NCI-H1092 (cell line): ENCODE measurements at regions not wholly inside any gene's neighbourhood (a gene's known extent, or its start where the extent isn't known, plus 50 kb on each side); places are given as distances from the start of the nearest gene placed in this dataset.

Experiments
- DNase-seq: peaks from one replicate; lab custom pipeline; 2025; lab: John Stamatoyannopoulos, UW

DNA sequence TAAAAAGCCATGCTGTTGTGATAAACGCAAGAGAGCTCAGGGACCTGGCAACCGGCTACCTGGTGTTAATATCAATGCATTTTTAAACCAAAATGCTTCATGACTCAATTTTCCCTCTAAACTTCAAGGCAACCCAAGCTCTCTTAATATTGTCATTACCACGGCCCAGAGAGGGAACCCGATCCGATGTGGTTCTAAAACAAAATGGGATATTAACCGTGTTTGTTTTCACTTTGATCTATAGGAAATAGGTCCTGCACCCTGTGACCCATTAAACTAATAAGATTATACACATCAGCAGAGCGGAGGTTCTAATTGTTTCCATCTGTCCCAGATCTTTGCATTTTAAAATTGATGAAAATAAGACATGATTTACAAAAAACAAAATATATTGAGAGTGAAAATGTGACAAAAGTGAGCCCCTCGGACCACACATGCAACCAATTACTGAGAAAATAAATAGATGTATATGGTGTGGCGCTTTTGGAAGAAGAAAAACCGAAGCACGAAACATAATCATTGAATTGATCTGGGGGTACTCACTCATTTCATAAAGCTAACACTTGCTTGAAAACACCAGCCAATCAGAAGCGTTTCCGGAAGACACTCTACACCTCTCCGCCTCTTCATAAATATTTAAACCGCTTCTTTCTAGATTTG, 290.3 kb upstream of the NFE2L3 start:
- peak; percentile 62 for DNase-seq

DNA sequence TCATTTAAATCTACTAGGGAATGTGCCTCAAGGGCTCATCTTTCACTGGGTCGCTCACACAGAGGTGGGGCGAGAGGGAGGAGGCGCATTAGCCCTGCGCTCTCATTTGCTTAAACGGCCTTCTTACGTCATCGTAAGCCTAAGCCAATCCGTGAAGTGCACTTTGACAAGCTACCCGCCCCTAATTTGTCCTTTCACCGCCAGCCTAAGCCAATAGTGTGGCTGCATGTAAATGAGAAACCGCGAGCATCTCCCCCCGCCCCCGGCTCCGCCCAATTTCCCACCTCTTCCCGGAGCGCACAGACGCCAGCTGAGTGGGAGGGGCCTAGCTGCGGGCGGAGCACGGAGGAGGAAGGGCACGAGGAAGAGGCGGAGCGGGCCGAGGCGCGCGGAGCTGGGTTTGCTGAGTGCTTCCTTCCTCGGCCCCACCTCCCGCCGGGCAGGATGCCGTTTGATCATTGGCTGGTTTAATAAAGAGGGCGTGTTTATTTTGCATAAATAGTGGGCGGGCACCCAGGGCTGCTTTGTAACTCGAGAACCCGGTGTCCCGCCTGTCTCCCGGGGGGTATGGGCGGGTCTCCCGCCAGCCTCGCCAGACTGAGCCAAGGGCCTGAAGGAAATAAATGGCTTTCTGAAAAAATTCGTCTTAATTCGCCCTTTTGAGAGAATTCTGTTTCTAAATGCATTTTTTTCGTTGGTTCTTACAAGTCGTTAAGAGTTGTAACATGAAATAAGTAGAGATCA, 289.6 kb upstream of the NFE2L3 start:
- DNase-seq = peak; percentile 100

DNA sequence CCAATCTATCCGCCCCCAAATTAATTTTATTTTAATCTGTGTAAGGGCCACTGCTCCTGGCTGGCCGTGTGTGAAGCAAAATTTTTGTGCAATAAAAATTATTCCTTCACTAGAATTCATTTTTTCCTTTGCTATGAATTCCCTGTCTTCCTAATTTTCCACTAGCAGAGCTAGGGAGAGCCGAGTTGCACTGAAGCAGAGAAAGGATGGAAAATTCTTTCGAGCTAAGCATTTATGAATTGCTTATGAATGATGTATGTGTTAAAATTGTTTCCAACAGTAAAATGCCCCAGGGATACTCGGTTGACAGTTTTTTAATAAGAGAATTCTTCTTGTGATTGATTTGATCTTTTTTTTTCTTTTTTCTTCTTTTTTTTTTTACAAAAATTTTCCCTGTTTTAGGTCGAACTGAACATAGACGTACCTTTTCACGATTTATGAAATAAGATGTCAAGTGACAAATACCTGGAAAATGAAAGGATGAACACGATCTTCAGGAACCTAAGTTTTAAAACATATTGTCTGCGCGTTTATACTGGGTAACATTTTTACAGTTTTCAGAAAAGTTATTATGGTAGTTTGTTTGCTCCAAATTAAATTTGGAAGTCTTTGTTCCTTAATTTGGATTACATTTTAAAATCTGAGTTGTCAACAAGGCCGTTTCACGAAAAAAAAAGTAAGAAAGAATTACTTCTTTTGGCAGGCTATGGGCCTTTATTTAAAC, 288.8 kb upstream of the NFE2L3 start:
- DNase-seq = no peak

DNA sequence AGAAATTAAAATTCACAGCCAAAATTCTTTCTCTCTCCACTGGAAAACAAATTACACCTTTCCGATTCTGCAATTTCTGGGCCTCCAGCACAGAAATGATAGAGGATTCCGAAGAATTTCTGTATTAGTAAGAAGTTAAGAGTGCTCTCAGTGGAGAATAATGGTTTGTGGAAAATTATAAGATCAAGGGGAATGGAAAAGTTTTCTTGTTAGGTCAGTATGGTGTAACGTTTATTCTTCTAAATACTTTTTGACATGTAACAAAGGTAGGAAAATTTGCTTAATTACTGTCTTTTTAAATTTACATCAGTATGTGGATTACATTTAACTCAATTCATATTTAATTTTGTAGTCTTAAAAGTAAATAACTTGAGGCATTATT, 288.3 kb upstream of the NFE2L3 start:
- DNase-seq = no peak

DNA sequence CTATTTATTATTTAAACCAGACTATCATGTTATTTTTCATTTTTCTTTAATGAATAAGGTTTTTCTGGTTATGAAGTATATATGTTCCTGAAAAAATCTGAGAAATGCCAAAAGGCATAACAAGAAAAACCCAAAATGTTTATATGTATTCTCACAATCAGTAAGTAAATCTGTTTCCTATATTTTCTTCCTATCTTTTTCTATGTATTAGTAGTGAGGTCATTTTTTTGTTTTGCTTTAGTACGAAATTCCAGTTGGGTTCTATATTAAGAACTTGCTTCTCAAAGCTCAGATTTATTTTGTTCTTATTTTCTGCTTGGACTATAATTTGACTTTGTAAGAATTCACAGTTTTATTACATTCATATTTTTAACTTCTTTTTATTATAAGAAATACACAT, 287.5 kb upstream of the NFE2L3 start:
- DNase-seq = no peak

DNA sequence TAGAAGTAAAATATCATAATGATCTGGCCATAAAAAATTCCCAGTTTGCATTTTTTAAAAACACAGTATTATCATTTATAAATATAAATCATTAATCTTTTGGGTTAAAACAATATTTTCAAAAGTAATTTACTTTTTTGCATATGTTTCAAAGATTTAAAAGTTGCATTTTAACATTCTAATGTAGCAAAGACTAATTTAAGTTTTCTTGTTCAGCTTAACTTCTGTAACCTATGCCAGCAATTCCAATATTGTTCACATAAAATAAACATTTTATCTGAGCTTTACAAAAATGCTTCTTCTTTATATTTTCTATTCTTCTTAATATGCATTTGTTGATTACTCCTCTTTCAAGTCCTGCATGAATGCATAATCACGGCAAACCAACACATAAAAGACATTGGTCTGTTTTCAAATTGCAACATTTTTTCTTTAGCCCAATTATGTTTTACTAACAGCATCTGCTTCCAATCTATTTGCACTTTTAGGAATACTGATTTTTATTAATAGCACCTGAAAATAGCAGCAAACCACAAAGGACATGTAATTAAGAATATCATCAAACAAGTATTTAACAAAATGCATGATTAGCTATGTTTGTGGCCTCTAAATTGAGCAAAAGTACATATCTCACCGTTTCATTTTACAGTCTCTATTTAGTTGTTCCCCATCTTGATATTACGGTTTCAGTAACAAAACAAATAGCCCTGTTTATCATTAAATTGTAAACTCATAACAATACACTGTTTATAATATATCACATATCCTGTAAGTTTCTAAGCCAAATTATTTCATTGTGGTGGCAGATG, 286.9 kb upstream of the NFE2L3 start:
- no peak for DNase-seq

DNA sequence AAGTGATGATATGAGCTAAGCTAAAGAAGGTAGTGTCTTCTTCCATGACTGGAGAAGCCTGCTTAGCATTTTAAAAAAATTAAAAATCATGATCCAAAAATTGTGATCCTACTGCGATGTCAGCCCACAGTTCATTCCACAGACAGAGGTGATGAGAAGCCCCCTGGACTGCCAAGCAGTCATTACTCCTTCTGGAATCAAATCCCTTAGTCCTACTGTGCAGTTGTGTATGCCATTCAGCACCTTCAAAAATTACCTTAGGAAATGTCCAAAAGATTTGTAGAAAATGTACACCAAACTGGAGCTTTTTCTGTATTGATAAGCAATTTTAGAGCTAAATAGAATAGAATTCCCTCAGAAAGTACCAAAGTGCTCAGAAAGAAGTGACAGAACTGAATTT, 283.5 kb upstream of the NFE2L3 start:
- no peak for DNase-seq

DNA sequence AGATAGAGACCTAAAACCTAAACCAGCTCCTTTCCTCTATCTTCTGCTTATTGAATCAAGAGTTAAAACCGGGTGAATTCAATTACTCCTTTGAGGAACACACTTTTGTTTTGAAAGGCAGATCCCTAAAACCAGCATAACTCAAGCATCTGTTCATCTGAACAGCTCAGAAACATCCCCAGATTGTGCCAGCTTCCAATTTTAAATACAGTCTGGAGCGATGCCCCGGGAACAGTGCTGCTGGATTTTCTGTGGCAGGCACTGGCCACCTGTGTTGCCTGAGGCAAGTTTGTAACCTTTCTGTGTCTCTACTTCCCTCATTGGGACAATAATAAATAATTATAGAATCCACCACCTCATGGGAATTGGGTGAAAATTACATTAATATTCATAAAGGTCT, 281.4 kb upstream of the NFE2L3 start:
- DNase-seq = no peak

DNA sequence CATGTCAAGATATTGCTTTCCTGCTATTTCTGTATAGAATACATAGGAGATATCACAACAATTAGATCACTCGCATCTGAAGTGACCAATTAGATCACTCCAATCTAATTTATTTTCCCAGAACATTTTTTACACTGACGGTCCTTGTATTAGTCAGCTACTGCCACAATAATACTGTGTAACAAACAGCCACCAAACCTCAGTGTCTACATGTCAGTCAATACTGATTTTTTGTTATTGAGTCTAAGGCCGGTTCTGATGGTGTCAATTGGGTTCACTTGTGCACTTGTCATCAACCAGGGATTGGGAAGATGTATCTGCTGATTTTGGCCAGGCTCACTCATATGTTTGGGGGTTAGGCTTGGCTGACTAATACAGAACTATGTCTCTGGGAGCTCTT, 275.9 kb upstream of the NFE2L3 start:
- DNase-seq = no peak

DNA sequence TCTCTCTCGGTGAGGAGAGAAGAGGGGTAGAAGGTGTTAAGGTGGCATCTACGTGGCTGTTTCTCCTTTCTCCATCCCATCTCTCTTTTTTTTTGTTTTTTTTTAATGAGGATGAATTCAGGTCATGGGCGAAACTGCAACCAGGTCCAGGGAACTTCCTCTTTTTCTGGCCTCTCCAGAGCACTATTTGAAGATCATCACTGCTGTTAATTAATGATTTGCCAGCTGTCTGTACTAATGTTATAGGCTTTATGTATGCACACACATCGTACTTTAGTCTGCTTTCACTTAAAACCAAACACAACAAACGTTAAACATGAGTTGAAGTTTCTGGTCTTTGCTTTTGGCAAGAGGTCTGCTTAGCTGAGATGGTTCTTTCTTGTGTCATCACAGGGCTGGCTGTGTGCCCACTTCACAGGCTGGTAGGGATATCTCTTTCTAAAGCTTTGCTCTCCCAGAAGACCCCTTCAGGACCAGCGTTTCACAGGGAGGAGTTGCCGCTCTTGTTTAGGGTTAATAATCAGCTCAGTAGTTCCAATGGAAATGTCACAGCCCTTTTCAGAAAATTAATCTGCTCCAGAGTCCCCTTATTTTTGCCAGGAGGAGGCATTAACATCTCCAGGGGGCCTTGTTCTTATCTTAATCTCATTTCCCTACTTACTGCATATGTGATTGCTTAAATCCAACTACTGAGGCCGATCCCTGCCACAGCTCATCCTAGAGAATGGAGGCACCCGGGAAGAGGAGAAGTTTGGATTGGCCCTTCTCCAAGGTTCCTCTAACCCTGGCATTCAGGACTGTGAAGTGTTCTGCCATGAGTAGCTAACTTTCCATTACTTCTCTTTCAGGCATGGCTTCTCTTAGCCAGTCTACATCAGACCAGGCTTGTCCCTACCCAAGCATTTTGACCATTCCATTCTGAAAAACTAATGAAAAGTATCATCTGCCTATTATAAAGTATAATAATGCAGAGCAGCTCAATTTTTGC, 273.9 kb upstream of the NFE2L3 start:
- no peak for DNase-seq

DNA sequence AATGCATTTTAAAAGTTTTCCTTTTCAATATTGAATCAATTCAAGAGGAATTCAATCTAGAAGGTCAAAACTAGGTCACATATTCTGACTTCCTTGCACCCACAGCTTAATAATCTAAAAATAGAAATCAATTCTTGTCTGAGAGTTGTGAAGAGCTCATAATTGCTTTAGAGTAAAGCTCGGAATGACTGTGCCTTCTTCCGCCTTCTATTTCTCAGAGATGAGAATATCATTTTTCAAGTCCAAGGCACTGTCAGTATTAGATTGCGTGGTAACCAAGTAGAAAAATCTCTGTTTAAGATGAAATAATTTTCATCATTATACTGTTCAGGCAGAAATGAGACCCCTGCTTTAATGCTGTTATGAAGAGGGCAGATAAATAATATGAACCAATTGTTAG, 272.2 kb upstream of the NFE2L3 start:
- no peak for DNase-seq

DNA sequence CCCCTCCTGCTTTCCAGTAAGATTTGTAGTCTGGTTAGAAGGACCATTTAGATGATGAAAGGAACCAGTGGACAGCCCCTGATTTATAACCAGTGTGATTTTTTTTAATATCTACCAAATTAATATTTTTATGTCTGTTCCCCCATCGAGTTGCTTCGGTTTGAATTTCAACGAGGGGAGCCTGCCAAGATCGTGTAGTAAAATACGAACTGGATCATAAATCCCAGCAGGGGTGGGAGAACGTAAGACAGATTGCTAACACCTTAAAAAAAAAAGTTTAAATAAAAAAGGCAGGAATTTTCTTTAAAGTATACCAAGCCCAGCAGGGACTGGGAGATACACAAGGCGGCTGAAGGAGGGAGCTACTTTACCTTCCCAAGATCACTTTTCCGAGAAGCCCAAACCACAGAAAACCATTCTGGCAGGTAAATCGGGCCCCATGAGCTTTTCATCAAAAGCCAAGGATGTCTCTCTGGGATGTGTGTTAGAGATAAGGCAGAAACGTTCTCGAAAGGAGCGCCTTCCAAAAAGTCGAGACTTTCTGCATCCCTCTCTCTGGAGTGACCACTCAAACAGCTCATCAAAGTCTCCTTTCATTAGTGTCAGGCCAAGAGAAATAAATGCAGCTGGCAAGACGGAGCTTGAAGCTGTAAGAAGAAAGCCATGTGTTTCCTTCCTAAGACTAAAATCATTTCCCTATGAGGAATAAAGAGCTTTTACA, 270.5 kb upstream of the NFE2L3 start:
- DNase-seq = no peak

DNA sequence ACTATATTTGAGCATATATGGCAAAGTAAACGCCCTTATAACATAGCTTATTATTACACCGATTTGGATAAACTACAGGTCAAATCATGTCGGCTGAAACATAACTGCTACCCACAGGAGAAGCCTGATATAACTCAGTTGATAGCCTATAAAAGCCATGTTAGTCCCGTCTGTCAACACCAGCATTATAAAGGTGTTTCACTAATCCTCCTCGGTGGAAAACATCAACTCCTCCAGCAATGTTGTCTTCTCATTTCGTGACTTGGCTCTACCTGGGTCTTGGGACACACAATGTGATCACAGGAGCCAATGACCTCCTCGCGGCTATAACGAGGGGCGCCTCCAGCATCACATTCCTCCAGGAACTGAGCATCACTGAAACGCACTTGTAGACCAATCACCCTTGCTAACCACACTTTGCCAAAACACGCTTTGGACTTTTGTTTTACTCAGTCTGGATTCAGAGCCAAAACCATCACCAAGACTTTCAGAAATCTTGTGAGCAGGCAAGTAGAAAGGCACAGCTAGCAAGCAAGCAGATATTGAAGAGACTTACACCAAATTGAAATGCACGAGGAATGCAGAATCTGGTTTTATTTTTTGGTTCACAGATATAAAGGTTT, 269.7 kb upstream of the NFE2L3 start:
- no peak for DNase-seq

DNA sequence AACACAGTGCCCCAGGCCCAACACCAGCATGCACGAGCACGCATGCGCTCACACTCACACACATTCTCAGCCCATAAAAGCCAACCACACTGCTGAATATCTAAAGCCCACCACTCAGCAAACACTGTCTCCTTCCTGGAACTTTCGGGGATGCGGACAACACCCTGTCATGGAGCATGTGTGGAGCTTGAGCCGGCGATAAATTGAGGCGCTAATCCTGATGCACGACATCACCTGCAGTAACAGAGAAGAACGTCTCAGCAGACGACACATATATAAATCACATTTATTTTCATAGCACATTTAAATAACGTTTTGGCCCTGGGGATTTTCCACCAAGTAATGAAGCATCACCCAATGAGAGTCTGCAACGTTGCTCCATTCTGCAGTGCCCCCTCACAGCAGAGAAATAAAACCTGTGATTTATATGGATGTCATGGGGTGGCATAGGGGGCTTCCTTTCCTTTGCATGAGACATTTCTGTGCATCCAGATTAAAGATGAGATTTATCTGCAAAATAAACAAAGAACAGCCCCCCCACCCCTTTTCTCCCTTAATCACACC, 267.7 kb upstream of the NFE2L3 start:
- DNase-seq = no peak

DNA sequence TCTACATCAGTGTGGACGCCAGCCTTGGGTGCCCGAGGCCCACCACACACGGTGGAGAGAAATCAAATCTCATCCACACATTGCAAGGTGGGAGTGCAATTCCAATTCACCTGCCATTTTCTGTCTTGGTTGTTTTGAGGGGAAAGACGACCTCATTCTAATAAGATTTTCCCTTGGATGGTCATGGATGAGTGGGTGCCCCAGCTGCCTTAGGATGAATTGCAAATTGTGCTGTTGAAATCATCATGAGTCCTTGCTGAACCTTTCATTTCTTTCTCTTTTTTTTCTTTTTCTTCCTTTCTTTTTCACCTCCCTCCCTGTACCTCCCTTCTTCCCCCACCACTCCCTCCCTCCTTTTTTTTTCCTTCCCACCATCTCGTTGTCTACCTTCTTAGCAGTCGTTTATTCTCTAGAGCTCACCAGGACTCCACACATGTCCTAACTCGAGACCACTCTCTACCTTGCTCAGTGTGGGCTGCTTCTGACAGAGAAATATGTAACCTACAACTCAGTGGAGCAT, 266.9 kb upstream of the NFE2L3 start:
- DNase-seq = no peak

DNA sequence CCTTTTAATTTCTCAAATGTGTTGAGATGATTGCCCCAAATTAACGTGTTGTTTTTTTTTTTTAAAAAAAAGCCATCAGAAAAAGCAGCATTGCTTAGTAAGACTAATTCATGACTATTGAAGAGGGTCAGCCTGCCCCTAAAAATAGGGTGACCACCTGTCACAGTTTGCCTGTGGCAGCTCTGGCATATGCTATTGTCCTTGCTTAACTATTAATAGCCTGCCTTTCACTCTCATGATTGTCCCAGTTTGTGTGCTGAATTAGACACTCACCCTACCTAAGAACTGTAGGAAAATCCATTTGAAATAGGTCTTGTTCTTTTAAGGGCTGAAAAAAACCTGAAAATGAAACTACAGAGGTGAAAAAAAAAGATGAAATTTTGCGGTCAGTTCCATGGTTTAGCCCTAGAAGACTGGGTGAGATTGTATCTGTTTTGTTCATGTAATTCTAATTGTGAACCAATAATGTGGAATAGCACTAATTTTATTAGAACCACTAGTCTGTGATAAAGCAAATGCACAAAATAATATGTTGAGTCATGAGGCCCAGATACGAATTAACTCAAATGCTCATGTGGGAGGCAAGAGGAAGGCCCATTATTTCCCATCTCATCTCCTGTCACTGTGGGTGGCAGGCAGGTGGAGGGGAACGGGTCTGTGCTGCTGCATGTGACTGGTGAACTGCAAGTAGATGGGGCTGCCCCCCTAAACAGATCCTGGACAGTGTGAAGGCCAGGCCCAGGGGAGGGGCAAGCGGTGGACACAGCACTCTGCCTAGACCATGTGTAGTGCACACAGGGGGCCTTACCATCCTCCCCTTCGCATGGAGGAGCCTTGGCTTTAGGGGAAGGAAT, 265.4 kb upstream of the NFE2L3 start:
- DNase-seq = no peak

DNA sequence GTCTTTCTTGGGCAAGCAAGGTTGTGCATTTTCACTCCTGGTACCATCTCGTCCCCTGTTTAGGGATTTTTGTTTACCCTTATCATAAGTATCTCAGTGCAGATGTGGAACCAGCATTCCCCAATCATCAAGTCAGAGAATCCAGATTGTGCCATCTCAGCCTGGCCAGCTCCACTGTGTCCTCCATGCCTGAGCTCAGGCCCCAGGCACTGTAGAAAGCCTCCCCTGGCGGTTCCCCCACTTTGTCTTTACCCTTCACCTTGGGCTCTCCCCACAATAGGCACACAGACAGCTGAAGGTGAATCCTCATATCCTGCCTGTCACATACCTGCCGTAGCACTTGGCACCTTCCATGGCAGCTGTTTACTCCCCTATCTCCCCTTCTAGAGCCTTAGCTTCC, 264.7 kb upstream of the NFE2L3 start:
- no peak for DNase-seq

DNA sequence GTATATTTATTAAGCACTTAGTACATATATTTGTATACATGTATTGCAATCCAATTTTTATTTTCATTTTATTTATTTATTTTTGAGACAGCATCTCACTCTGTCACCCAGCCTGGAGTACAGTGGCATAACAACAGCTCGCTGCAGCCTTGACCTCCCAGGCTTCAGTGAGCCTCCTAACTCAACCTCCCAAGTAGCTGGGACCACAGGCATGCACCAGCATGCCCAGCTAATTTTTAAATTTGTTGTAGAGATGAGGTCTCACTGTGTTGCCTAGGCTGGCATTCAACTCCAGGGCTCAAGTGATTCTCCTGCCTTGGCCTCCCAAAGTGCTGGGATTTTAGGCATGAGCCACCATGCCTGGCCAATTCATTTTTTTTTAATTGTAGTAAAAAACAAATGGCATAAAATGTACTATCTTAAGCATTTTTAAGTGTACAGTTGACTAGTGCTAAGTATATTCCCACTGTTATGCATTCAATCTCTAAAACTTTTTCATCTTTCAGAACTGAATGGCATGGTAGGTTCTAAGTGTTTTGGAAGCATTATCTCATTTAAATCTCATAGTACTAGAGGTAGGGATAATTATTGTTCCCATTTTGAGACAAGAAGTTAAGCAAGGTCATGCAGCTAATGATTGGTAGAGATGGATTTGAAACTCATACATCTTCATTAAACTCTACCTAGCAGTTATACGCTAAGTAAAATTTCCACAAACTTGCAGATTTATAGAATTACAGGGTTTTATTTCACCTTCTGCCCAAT, 264.0 kb upstream of the NFE2L3 start:
- no peak for DNase-seq
